ENCODE measurements at regions not wholly inside any gene's neighbourhood (a gene's known extent, or its start where the extent isn't known, plus 50 kb on each side); places are given as distances from the start of the nearest gene placed in this dataset.

DNA sequence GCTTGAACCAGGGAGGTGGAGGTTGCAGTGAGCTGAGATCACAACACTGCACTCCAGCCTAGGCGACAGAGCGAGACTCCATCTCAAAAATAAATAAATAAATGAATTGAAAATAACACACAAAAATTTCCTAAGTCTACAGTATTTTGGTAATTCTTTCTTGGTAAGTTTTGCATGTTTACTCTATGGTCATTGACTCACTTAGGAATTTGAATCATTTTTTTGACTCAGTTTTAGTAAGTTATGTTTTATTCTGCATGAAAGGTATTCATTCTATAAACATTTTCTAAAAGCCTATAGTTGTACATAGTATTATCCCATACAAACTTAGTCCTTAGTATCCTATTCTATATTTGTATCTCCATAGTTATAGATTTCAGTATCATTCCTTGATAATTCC is 772.9 kb upstream of the SLIT2 start:
- H3K27ac ChIP-seq (ENCODE audit: control insufficient read depth, insufficient read depth): no peak overlapping the region
- no peak overlapping the region for H2AFZ ChIP-seq (ENCODE audit: control insufficient read depth, low read depth, low read length)
- ChIA-PET RAD21 (ENCODE audit: unreplicated experiment) (no interaction called here), CTCF (no interaction called here), POLR2A (no interaction called here), SMC1A (ENCODE audit: uncharacterized antibody, unreplicated experiment) (no interaction called here)
- H3K4me1 ChIP-seq (ENCODE audit: control insufficient read depth, insufficient read depth, low read length): no peaks in the 10 kb centered on the region
- no peaks in the 10 kb centered on the region for H3K79me2 ChIP-seq (ENCODE audit: control insufficient read depth, insufficient read depth, low read length)
- no TSS peak for BruUV-seq (replicated peaks)
- H3K36me3 ChIP-seq (ENCODE audit: control insufficient read depth in 2 of 2, insufficient read depth in 2 of 2, low read length in 1 of 2): no peaks in the 10 kb centered on the region
- no peak overlapping the region for H3K4me2 ChIP-seq (ENCODE audit: control insufficient read depth, insufficient read depth)
- FAIRE-seq (no peak), ATAC-seq (no peak), DNase-seq (ENCODE audit: low read depth, low spot score) (no peak)
- 25% methylated on average over 2 of the region's 2 CpGs for WGBS (ENCODE audit: insufficient coverage, insufficient replicate concordance, low lambda C conversion rate, missing lambda C conversion rate)
- no peak overlapping the region for H3K9ac ChIP-seq (ENCODE audit: control insufficient read depth, insufficient read depth, low read length)
- H4K20me1 ChIP-seq (ENCODE audit: control insufficient read depth, insufficient read depth): no peaks in the 10 kb centered on the region
- in situ Hi-C loops (cut with MboI) (no loop called here), intact Hi-C loops (cut with micrococcal nuclease; ENCODE audit: unreplicated experiment) (no loop called here)
- H3K9me3 ChIP-seq (replicated peaks; ENCODE audit: control insufficient read depth, insufficient read depth, low read length): no peaks in the 10 kb centered on the region
- TF ChIP-seq, protein P1, sequence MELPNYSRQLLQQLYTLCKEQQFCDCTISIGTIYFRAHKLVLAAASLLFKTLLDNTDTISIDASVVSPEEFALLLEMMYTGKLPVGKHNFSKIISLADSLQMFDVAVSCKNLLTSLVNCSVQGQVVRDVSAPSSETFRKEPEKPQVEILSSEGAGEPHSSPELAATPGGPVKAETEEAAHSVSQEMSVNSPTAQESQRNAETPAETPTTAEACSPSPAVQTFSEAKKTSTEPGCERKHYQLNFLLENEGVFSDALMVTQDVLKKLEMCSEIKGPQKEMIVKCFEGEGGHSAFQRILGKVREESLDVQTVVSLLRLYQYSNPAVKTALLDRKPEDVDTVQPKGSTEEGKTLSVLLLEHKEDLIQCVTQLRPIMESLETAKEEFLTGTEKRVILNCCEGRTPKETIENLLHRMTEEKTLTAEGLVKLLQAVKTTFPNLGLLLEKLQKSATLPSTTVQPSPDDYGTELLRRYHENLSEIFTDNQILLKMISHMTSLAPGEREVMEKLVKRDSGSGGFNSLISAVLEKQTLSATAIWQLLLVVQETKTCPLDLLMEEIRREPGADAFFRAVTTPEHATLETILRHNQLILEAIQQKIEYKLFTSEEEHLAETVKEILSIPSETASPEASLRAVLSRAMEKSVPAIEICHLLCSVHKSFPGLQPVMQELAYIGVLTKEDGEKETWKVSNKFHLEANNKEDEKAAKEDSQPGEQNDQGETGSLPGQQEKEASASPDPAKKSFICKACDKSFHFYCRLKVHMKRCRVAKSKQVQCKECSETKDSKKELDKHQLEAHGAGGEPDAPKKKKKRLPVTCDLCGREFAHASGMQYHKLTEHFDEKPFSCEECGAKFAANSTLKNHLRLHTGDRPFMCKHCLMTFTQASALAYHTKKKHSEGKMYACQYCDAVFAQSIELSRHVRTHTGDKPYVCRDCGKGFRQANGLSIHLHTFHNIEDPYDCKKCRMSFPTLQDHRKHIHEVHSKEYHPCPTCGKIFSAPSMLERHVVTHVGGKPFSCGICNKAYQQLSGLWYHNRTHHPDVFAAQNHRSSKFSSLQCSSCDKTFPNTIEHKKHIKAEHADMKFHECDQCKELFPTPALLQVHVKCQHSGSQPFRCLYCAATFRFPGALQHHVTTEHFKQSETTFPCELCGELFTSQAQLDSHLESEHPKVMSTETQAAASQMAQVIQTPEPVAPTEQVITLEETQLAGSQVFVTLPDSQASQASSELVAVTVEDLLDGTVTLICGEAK (IDR thresholded peaks at IDR 0.05; ENCODE audit: borderline replicate concordance): no peak
- TF ChIP-seq LARP7 (IDR thresholded peaks at IDR 0.05) (no peak), SIX5 (IDR thresholded peaks at IDR 0.05; ENCODE audit: low read depth, low read length, severe bottlenecking) (no peak), ZNF384 (IDR thresholded peaks at IDR 0.05; ENCODE audit: borderline replicate concordance, low read depth, low read length) (no peak), RAD21 (IDR thresholded peaks at IDR 0.05; ENCODE audit: insufficient read depth, low read depth, low read length) (no peak), ASH2L (IDR thresholded peaks at IDR 0.05; ENCODE audit: borderline replicate concordance, low read depth) (no peak), ETV6 (conservative IDR thresholded peaks at IDR 0.05 in 1 of 2, IDR thresholded peaks at IDR 0.05 in 1 of 2; ENCODE audit: borderline replicate concordance in 1 of 2, low read depth in 1 of 2) (no peak), EP300 (IDR thresholded peaks at IDR 0.05; ENCODE audit: borderline replicate concordance in 1 of 2, control insufficient read depth in 1 of 2, low read depth in 2 of 2, low read length in 2 of 2) (no peak), RFX5 (IDR thresholded peaks at IDR 0.05; ENCODE audit: low read depth, low read length) (no peak), ZNF274 (IDR thresholded peaks at IDR 0.05; ENCODE audit: insufficient read depth, insufficient read length) (no peak), HDGF (IDR thresholded peaks at IDR 0.05) (no peak), MTA3 (IDR thresholded peaks at IDR 0.05; ENCODE audit: borderline replicate concordance, low read length) (no peak)
- no peaks in the 10 kb centered on the region for H3K27me3 ChIP-seq (replicated peaks in 1 of 2; ENCODE audit: control insufficient read depth in 2 of 2, insufficient read depth in 2 of 2, low read length in 1 of 2)
- H3K4me3 ChIP-seq: no peak overlapping the region

Measured in GM12878 (cell line).